ENCODE measurements at regions not wholly inside any gene's neighbourhood (a gene's known extent, or its start where the extent isn't known, plus 50 kb on each side); places are given as distances from the start of the nearest gene placed in this dataset.

GRCh38 chr4:160980091-160980490 is 1183.7 kb downstream of the FSTL5 start:
- TF ChIP-seq CTCF (IDR thresholded peaks at IDR 0.05) (no peak), POLR2A (IDR thresholded peaks at IDR 0.05; ENCODE audit: low read depth) (no peak), POLR2AphosphoS5 (IDR thresholded peaks at IDR 0.05) (no peak), EP300 (IDR thresholded peaks at IDR 0.05) (no peak)

All from esophagus muscularis mucosa (tissue), 4 donors.